ENCODE measurements at regions not wholly inside any gene's neighbourhood (a gene's known extent, or its start where the extent isn't known, plus 50 kb on each side); places are given as distances from the start of the nearest gene placed in this dataset.

GRCh38 chr18:51288582-51288981 is 91.1 kb upstream of the MEX3C start:
- no peak for TF ChIP-seq ZFX (IDR thresholded peaks at IDR 0.05; ENCODE audit: borderline replicate concordance)
- TF ChIP-seq CTCF (IDR thresholded peaks at IDR 0.05), result no peak
- no peak overlapping the region for H3K27ac ChIP-seq

GRCh38 chr18:51290860-51291259 is 93.4 kb upstream of the MEX3C start:
- H3K27ac ChIP-seq, result no peak overlapping the region
- TF ChIP-seq ZFX (IDR thresholded peaks at IDR 0.05; ENCODE audit: borderline replicate concordance) (no peak), CTCF (IDR thresholded peaks at IDR 0.05) (no peak)

GRCh38 chr18:51300912-51301311 is 103.4 kb upstream of the MEX3C start:
- TF ChIP-seq ZFX (IDR thresholded peaks at IDR 0.05; ENCODE audit: borderline replicate concordance), result no peak
- TF ChIP-seq CTCF (IDR thresholded peaks at IDR 0.05), result no peak
- no peak overlapping the region for H3K27ac ChIP-seq

- no peak for TF ChIP-seq ZFX (IDR thresholded peaks at IDR 0.05; ENCODE audit: borderline replicate concordance)
- TF ChIP-seq CTCF (IDR thresholded peaks at IDR 0.05), result no peak
- no peak overlapping the region for H3K27ac ChIP-seq
Measured at GRCh38 chr18:51301376-51301775, 103.9 kb upstream of the MEX3C start.

GRCh38 chr18:51316677-51317076 is 119.2 kb upstream of the MEX3C start:
- no peak overlapping the region for H3K27ac ChIP-seq
- TF ChIP-seq CTCF (IDR thresholded peaks at IDR 0.05) (no peak), ZFX (IDR thresholded peaks at IDR 0.05; ENCODE audit: borderline replicate concordance) (no peak)

GRCh38 chr18:51321696-51322095 is 124.2 kb upstream of the MEX3C start:
- no peak overlapping the region for H3K27ac ChIP-seq
- TF ChIP-seq CTCF (IDR thresholded peaks at IDR 0.05), result no peak
- no peak for TF ChIP-seq ZFX (IDR thresholded peaks at IDR 0.05; ENCODE audit: borderline replicate concordance)

- no peak overlapping the region for H3K27ac ChIP-seq
- TF ChIP-seq CTCF (IDR thresholded peaks at IDR 0.05), result no peak
- no peak for TF ChIP-seq ZFX (IDR thresholded peaks at IDR 0.05; ENCODE audit: borderline replicate concordance)
Measured at GRCh38 chr18:51323961-51324360, 126.5 kb upstream of the MEX3C start.

Measured in 22Rv1 (cell line).